Stimulated activated CD4-positive, alpha-beta T cell treated with anti-CD3 and anti-CD28 coated beads, Interleukin-2, amount 100 ng/mL, for 24 hours (primary cell): ENCODE measurements at regions not wholly inside any gene's neighbourhood (a gene's known extent, or its start where the extent isn't known, plus 50 kb on each side); places are given as distances from the start of the nearest gene placed in this dataset.

Experiments used
- DNase-seq, 2 donors: peaks; one replicate each; pipeline ENCODE4 v3.0.0-alpha.2; 2020

GRCh38 chr10:131743190-131744151 is 157.3 kb upstream of the PPP2R2D start:
- no peak for DNase-seq

GRCh38 chr10:131744346-131744745 is 156.5 kb upstream of the PPP2R2D start:
- no peak for DNase-seq

GRCh38 chr10:131745591-131745990 is 155.2 kb upstream of the PPP2R2D start:
- DNase-seq: no peak

GRCh38 chr10:131746241-131746711 is 154.5 kb upstream of the PPP2R2D start:
- DNase-seq: no peak

GRCh38 chr10:131746785-131747184 is 154.0 kb upstream of the PPP2R2D start:
- DNase-seq: no peak

GRCh38 chr10:131747251-131747650 is 153.6 kb upstream of the PPP2R2D start:
- DNase-seq: no peak

- DNase-seq: no peak
These were observed 153.0 kb upstream of the PPP2R2D start for GRCh38 chr10:131747791-131748190.

GRCh38 chr10:131748191-131748590 is 152.6 kb upstream of the PPP2R2D start:
- DNase-seq: no peak

GRCh38 chr10:131748831-131749766 is 151.7 kb upstream of the PPP2R2D start:
- no peak for DNase-seq

GRCh38 chr10:131749767-131750142 is 151.1 kb upstream of the PPP2R2D start:
- DNase-seq: no peak

GRCh38 chr10:131750171-131750895 is 150.5 kb upstream of the PPP2R2D start:
- DNase-seq: no peak

GRCh38 chr10:131750973-131751826 is 149.6 kb upstream of the PPP2R2D start:
- no peak for DNase-seq

- no peak for DNase-seq
These were observed 148.7 kb upstream of the PPP2R2D start for GRCh38 chr10:131751827-131752775.

GRCh38 chr10:131753336-131753735 is 147.5 kb upstream of the PPP2R2D start:
- no peak for DNase-seq

GRCh38 chr10:131755200-131755599 is 145.6 kb upstream of the PPP2R2D start:
- no peak for DNase-seq

GRCh38 chr10:131757285-131758058 is 143.3 kb upstream of the PPP2R2D start:
- no peak for DNase-seq

GRCh38 chr10:131758062-131758938 is 142.5 kb upstream of the PPP2R2D start:
- DNase-seq: no peak

- no peak for DNase-seq
These were observed 141.9 kb upstream of the PPP2R2D start for GRCh38 chr10:131758939-131759301.

GRCh38 chr10:131759347-131759746 is 141.5 kb upstream of the PPP2R2D start:
- DNase-seq: no peak
